WERI-Rb-1 (cell line): ENCODE measurements at regions not wholly inside any gene's neighbourhood (a gene's known extent, or its start where the extent isn't known, plus 50 kb on each side); places are given as distances from the start of the nearest gene placed in this dataset.

Experiments used
- DNase-seq: peaks from one replicate; pipeline ENCODE4 v3.0.0-alpha.2; 2020
- H3K27ac ChIP-seq: fragments of 250-450 bp; sonication (Bioruptor Pico); 2 replicates; pipeline ENCODE4 v1.5.1; 2020; ENCODE audit warnings: mild to moderate bottlenecking, moderate library complexity
- H3K27me3 ChIP-seq: fragments of 250-450 bp; sonication (Bioruptor Pico); 2 replicates; pipeline ENCODE4 v1.5.1; 2021; ENCODE audit warnings: mild to moderate bottlenecking, low read depth, moderate library complexity; ENCODE audit not compliant: insufficient read depth, severe bottlenecking
- H3K36me3 ChIP-seq: fragments of 250-450 bp; sonication (Bioruptor Pico); 2 replicates; pipeline ENCODE4 v1.5.1; 2020; ENCODE audit warnings: mild to moderate bottlenecking, moderate library complexity
- H3K4me3 ChIP-seq: 2 replicates; pipeline ENCODE4 v1.5.1; 2011; ENCODE audit warnings: low read depth, mild to moderate bottlenecking, control low read depth, low read length
- H3K9me3 ChIP-seq: fragments of 250-450 bp; sonication (Bioruptor Pico); 2 replicates; pipeline ENCODE4 v1.5.1; 2021; ENCODE audit warnings: mild to moderate bottlenecking, moderate library complexity; ENCODE audit not compliant: severe bottlenecking
- TF ChIP-seq, protein P1 (sequence below): IDR thresholded peaks from 2 replicates; pipeline ENCODE4 v1.5.1; 2011; ENCODE audit warnings: low read depth, mild to moderate bottlenecking, control low read depth, inconsistent platforms, low read length

GRCh38 chr3:134709561-134710312 is 58.9 kb upstream of the KY start:
- TF ChIP-seq, protein P1, sequence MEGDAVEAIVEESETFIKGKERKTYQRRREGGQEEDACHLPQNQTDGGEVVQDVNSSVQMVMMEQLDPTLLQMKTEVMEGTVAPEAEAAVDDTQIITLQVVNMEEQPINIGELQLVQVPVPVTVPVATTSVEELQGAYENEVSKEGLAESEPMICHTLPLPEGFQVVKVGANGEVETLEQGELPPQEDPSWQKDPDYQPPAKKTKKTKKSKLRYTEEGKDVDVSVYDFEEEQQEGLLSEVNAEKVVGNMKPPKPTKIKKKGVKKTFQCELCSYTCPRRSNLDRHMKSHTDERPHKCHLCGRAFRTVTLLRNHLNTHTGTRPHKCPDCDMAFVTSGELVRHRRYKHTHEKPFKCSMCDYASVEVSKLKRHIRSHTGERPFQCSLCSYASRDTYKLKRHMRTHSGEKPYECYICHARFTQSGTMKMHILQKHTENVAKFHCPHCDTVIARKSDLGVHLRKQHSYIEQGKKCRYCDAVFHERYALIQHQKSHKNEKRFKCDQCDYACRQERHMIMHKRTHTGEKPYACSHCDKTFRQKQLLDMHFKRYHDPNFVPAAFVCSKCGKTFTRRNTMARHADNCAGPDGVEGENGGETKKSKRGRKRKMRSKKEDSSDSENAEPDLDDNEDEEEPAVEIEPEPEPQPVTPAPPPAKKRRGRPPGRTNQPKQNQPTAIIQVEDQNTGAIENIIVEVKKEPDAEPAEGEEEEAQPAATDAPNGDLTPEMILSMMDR: no peak
- Histone ChIP-seq H3K9me3 (no peaks in the 10 kb centered on the region), H3K36me3 (no peaks in the 10 kb centered on the region), H3K27me3 (no peaks in the 10 kb centered on the region), H3K4me3 (no peak overlapping the region), H3K27ac (no peak overlapping the region)
- peak; percentile 20 for DNase-seq

GRCh38 chr3:134710313-134710680 is 59.5 kb upstream of the KY start:
- no peaks in the 10 kb centered on the region for H3K27me3 ChIP-seq
- DNase-seq: no peak

GRCh38 chr3:134711284-134711683 is 60.5 kb upstream of the KY start:
- H3K27ac ChIP-seq: no peak overlapping the region
- TF ChIP-seq, protein P1: no peak
- H3K36me3 ChIP-seq: no peaks in the 10 kb centered on the region
- no peaks in the 10 kb centered on the region for H3K9me3 ChIP-seq
- no peak overlapping the region for H3K4me3 ChIP-seq
- no peak for DNase-seq
- H3K27me3 ChIP-seq: no peaks in the 10 kb centered on the region

More at GRCh38 chr3:134710313-134710680, 59.5 kb upstream of the KY start:
- TF ChIP-seq, protein P1: no peak
- H3K27ac ChIP-seq: no peak overlapping the region
- no peak overlapping the region for H3K4me3 ChIP-seq
- H3K36me3 ChIP-seq: no peaks in the 10 kb centered on the region
- H3K9me3 ChIP-seq: no peaks in the 10 kb centered on the region

GRCh38 chr3:134713671-134714070 is 62.8 kb upstream of the KY start:
- DNase-seq: no peak
- H3K4me3 ChIP-seq: no peak overlapping the region
- H3K27ac ChIP-seq: no peak overlapping the region
- no peaks in the 10 kb centered on the region for H3K27me3 ChIP-seq
- H3K9me3 ChIP-seq: no peaks in the 10 kb centered on the region
- TF ChIP-seq, protein P1: no peak
- no peaks in the 10 kb centered on the region for H3K36me3 ChIP-seq

- no peak for DNase-seq
- no peaks in the 10 kb centered on the region for H3K9me3 ChIP-seq
Measured at GRCh38 chr3:134718726-134719125, 67.9 kb upstream of the KY start.

More at GRCh38 chr3:134718726-134719125, 67.9 kb upstream of the KY start:
- Histone ChIP-seq H3K27me3 (no peaks in the 10 kb centered on the region), H3K36me3 (no peaks in the 10 kb centered on the region), H3K4me3 (no peak overlapping the region), H3K27ac (no peak overlapping the region)
- TF ChIP-seq, protein P1: no peak
